Breast epithelium (tissue), 3 donors: ENCODE measurements at regions not wholly inside any gene's neighbourhood (a gene's known extent, or its start where the extent isn't known, plus 50 kb on each side); places are given as distances from the start of the nearest gene placed in this dataset.

Experiments
- POLR2A ChIP-seq: fragments of 450-650 bp; IDR thresholded peaks from one replicate; pipeline ENCODE4 v1.6.1; 2016; ENCODE audit warnings: antibody characterized with exemption, mild to moderate bottlenecking, moderate library complexity
- POLR2AphosphoS5 ChIP-seq, 3 donors: sonication (generic); formaldehyde crosslinking; IDR thresholded peaks; one replicate each; pipeline ENCODE4 v1.6.1; 2017; ENCODE audit warnings: antibody characterized with exemption in 3 of 3
- TF ChIP-seq, protein P1 (sequence below), 3 donors: fragments of 450-650 bp; IDR thresholded peaks; one replicate each; pipeline ENCODE4 v1.5.1; 2016 to 2017; ENCODE audit warnings: antibody characterized with exemption in 3 of 3, mild to moderate bottlenecking in 3 of 3, moderate library complexity in 3 of 3

DNA sequence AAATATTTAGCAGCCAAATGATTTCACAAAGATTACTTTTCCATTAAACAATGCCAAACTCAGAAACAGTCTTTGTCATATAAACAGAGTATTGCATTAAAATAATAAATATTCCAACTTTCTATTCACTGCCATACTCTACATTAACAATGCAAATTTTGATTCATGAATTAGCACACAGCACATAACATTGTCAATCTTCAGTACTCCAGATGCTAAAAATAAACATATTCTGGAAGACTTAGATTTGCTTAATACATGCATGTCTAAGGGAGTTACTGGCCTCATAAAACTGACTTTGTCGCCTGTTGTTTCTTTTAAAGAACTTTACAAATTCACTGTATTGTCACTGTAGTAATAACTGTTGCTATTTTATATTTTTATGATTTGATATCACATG is 131.6 kb downstream of the TMEM144 start:
- TF ChIP-seq POLR2A (no peak), POLR2AphosphoS5 (IDR thresholded peaks at IDR 0.05) (no peak)
- TF ChIP-seq, protein P1, sequence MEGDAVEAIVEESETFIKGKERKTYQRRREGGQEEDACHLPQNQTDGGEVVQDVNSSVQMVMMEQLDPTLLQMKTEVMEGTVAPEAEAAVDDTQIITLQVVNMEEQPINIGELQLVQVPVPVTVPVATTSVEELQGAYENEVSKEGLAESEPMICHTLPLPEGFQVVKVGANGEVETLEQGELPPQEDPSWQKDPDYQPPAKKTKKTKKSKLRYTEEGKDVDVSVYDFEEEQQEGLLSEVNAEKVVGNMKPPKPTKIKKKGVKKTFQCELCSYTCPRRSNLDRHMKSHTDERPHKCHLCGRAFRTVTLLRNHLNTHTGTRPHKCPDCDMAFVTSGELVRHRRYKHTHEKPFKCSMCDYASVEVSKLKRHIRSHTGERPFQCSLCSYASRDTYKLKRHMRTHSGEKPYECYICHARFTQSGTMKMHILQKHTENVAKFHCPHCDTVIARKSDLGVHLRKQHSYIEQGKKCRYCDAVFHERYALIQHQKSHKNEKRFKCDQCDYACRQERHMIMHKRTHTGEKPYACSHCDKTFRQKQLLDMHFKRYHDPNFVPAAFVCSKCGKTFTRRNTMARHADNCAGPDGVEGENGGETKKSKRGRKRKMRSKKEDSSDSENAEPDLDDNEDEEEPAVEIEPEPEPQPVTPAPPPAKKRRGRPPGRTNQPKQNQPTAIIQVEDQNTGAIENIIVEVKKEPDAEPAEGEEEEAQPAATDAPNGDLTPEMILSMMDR (IDR thresholded peaks at IDR 0.05): no peak
